Panc1 (cell line): ENCODE measurements at regions not wholly inside any gene's neighbourhood (a gene's known extent, or its start where the extent isn't known, plus 50 kb on each side); places are given as distances from the start of the nearest gene placed in this dataset.

Source experiments
- ATAC-seq: fragments of 200-7000 bp; cut with Tn5 transposase; 2 replicates; pipeline ENCODE4 v1.9.1; 2020; ENCODE audit warnings: mild to moderate bottlenecking, moderate library complexity
- BruUV-seq: library from RNA; stranded (reverse); fragments of 400-500 nt; replicated peaks from 2 replicates; lab custom pipeline; 2021; lab: Mats Ljungman, UMichigan
- CTCF ChIA-PET: fragments of 300-600 bp; sonication (Branson Sonifier 250); formaldehyde crosslinking; loops from one replicate; lab custom pipeline; 2022; ENCODE audit warnings: antibody characterized with exemption; lab: Charles Lee
- POLR2A ChIA-PET: fragments of 300-600 bp; sonication (Branson Sonifier 250); formaldehyde crosslinking; loops from one replicate; lab custom pipeline; 2022; ENCODE audit warnings: antibody characterized with exemption; lab: Charles Lee
- DNase-seq: peaks from one replicate; pipeline ENCODE4 v3.0.0-alpha.2; 2010; ENCODE audit warnings: low read depth, low spot score
- H3K27ac ChIP-seq: 2 replicates; pipeline ENCODE4 v1.5.1; 2011; ENCODE audit warnings: mild to moderate bottlenecking, low read length, inconsistent platforms
- H3K27me3 ChIP-seq: fragments of 200-500 bp; sonication (Bioruptor generic); 2 replicates; pipeline ENCODE4 v1.6.0; 2014; ENCODE audit warnings: low read length, inconsistent platforms; ENCODE audit not compliant: control insufficient read depth, insufficient read depth
- H3K36me3 ChIP-seq: fragments of 200-500 bp; sonication (Bioruptor generic); 2 replicates; pipeline ENCODE4 v1.5.1; 2014; ENCODE audit warnings: inconsistent platforms, mild to moderate bottlenecking, low read length, moderate library complexity; ENCODE audit not compliant: control insufficient read depth, insufficient read depth
- H3K4me1 ChIP-seq: 2 replicates; pipeline ENCODE4 v1.5.1; 2011; ENCODE audit warnings: inconsistent platforms, mild to moderate bottlenecking, low read length, moderate library complexity; ENCODE audit not compliant: control insufficient read depth, insufficient read depth
- H3K4me3 ChIP-seq, 2 experiments: 2 replicates each; pipeline ENCODE4 v1.5.1; 2011 to 2012; ENCODE audit warnings: low read depth in 2 of 2, low read length in 2 of 2, mild to moderate bottlenecking in 2 of 2, inconsistent platforms in 1 of 2, moderate library complexity in 1 of 2
- H3K9me3 ChIP-seq: fragments of 200-500 bp; sonication (Bioruptor generic); 2 replicates; pipeline ENCODE4 v1.5.1; 2014; ENCODE audit warnings: low read depth, mild to moderate bottlenecking, inconsistent platforms, low read length, moderate library complexity; ENCODE audit not compliant: control insufficient read depth, insufficient read depth
- POLR2AphosphoS5 ChIP-seq: IDR thresholded peaks from 2 replicates; pipeline ENCODE4 v1.6.1; 2012; ENCODE audit warnings: mild to moderate bottlenecking, low read depth, low read length, moderate library complexity
- in situ Hi-C: cut with HindIII; loops from 2 replicates; pipeline ENCODE4 v1.10.0; 2016; ENCODE audit warnings: low sequenced_read_pairs, low pct_unique_long_range_greater_than_20kb
- intact Hi-C: fragments of 100-400 bp; cut with micrococcal nuclease; formaldehyde crosslinking; loops from one replicate; pipeline ENCODE4 v1.10.0; 2022; ENCODE audit not compliant: unreplicated experiment
- TF ChIP-seq, protein P1 (sequence below), 2 experiments: IDR thresholded peaks; 2 replicates each; pipeline ENCODE4 v1.6.1; 2011 to 2012; ENCODE audit warnings: low read depth in 2 of 2, control low read depth in 1 of 2, low read length in 1 of 2, mild to moderate bottlenecking in 1 of 2, moderate library complexity in 1 of 2; ENCODE audit not compliant: insufficient read depth in 1 of 2
- TF ChIP-seq, protein P2 (sequence below): fragments of 450-650 bp; IDR thresholded peaks from 2 replicates; pipeline ENCODE4 v1.5.1; 2017; ENCODE audit warnings: mild to moderate bottlenecking

- CTCF ChIA-PET, result no interaction called here
- Histone ChIP-seq H3K36me3 (no peaks in the 10 kb centered on the region), H3K27ac (no peak overlapping the region), H3K4me3 (no peak overlapping the region), H3K9me3 (no peaks in the 10 kb centered on the region), H3K4me1 (no peaks in the 10 kb centered on the region), H3K27me3 (no peaks in the 10 kb centered on the region)
- DNase-seq (no peak), ATAC-seq (no peak)
- POLR2A ChIA-PET, result no interaction called here
- intact Hi-C loops, result no loop called here
- TF ChIP-seq, protein P1, sequence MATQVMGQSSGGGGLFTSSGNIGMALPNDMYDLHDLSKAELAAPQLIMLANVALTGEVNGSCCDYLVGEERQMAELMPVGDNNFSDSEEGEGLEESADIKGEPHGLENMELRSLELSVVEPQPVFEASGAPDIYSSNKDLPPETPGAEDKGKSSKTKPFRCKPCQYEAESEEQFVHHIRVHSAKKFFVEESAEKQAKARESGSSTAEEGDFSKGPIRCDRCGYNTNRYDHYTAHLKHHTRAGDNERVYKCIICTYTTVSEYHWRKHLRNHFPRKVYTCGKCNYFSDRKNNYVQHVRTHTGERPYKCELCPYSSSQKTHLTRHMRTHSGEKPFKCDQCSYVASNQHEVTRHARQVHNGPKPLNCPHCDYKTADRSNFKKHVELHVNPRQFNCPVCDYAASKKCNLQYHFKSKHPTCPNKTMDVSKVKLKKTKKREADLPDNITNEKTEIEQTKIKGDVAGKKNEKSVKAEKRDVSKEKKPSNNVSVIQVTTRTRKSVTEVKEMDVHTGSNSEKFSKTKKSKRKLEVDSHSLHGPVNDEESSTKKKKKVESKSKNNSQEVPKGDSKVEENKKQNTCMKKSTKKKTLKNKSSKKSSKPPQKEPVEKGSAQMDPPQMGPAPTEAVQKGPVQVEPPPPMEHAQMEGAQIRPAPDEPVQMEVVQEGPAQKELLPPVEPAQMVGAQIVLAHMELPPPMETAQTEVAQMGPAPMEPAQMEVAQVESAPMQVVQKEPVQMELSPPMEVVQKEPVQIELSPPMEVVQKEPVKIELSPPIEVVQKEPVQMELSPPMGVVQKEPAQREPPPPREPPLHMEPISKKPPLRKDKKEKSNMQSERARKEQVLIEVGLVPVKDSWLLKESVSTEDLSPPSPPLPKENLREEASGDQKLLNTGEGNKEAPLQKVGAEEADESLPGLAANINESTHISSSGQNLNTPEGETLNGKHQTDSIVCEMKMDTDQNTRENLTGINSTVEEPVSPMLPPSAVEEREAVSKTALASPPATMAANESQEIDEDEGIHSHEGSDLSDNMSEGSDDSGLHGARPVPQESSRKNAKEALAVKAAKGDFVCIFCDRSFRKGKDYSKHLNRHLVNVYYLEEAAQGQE (IDR thresholded peaks at IDR 0.05; ENCODE audit: insufficient read depth in 1 of 2, low read depth in 2 of 2, low read length in 1 of 2), result no peak
- BruUV-seq, result no TSS peak
- in situ Hi-C loops, result no loop called here
Measured at GRCh38 chr4:187071946-187072600, 348.4 kb upstream of the FAT1 start.

GRCh38 chr4:187073820-187074219 lies 350.2 kb upstream of the FAT1 start:
- no peaks in the 10 kb centered on the region for H3K36me3 ChIP-seq
- no peak for TF ChIP-seq POLR2AphosphoS5
- TF ChIP-seq, protein P1 (IDR thresholded peaks at IDR 0.05; ENCODE audit: insufficient read depth in 1 of 2, low read depth in 2 of 2, low read length in 1 of 2), result no peak
- TF ChIP-seq, protein P2, sequence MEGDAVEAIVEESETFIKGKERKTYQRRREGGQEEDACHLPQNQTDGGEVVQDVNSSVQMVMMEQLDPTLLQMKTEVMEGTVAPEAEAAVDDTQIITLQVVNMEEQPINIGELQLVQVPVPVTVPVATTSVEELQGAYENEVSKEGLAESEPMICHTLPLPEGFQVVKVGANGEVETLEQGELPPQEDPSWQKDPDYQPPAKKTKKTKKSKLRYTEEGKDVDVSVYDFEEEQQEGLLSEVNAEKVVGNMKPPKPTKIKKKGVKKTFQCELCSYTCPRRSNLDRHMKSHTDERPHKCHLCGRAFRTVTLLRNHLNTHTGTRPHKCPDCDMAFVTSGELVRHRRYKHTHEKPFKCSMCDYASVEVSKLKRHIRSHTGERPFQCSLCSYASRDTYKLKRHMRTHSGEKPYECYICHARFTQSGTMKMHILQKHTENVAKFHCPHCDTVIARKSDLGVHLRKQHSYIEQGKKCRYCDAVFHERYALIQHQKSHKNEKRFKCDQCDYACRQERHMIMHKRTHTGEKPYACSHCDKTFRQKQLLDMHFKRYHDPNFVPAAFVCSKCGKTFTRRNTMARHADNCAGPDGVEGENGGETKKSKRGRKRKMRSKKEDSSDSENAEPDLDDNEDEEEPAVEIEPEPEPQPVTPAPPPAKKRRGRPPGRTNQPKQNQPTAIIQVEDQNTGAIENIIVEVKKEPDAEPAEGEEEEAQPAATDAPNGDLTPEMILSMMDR, result no peak
- intact Hi-C loops, result no loop called here
- H3K4me1 ChIP-seq, result no peaks in the 10 kb centered on the region
- ChIA-PET POLR2A (no interaction called here), CTCF (no interaction called here)
- no peaks in the 10 kb centered on the region for H3K9me3 ChIP-seq
- H3K4me3 ChIP-seq, result no peak overlapping the region
- no peaks in the 10 kb centered on the region for H3K27me3 ChIP-seq
- DNase-seq (no peak), ATAC-seq (no peak)
- in situ Hi-C loops, result no loop called here
- BruUV-seq, result no TSS peak
- H3K27ac ChIP-seq, result no peak overlapping the region
